Stimulated activated CD8-positive, alpha-beta memory T cell treated with anti-CD3 and anti-CD28 coated beads, Interleukin-4, amount 100 ng/mL, for 24 hours (primary cell): ENCODE measurements at regions not wholly inside any gene's neighbourhood (a gene's known extent, or its start where the extent isn't known, plus 50 kb on each side); places are given as distances from the start of the nearest gene placed in this dataset.
"Not testable (repeated sequence)": the region's sequence is repeated elsewhere in the genome, so short reads cannot be mapped to it uniquely, and the experiment has no call there.

Experiments used
- DNase-seq: peaks from one replicate; pipeline ENCODE4 v3.0.0-alpha.2; 2020; ENCODE audit warnings: low read depth

GRCh38 chr10:10714327-10714726 is 303.3 kb upstream of the CELF2 start:
- no peak for DNase-seq

GRCh38 chr10:10716972-10717371 is 300.7 kb upstream of the CELF2 start:
- DNase-seq = no peak

- no peak for DNase-seq
Measured at GRCh38 chr10:10722422-10722821, 295.2 kb upstream of the CELF2 start.

- DNase-seq = no peak
Measured at GRCh38 chr10:10725196-10725595, 292.5 kb upstream of the CELF2 start.

GRCh38 chr10:10726101-10726500 is 291.6 kb upstream of the CELF2 start:
- no peak for DNase-seq

GRCh38 chr10:10727411-10727810 is 290.3 kb upstream of the CELF2 start:
- not testable (repeated sequence) for DNase-seq

- no peak for DNase-seq
Measured at GRCh38 chr10:10727812-10728211, 289.9 kb upstream of the CELF2 start.

GRCh38 chr10:10730471-10731043 is 287.1 kb upstream of the CELF2 start:
- no peak for DNase-seq

GRCh38 chr10:10731366-10731765 is 286.3 kb upstream of the CELF2 start:
- DNase-seq = no peak

GRCh38 chr10:10734356-10735064 is 283.2 kb upstream of the CELF2 start:
- DNase-seq = no peak

- no peak for DNase-seq
Measured at GRCh38 chr10:10745291-10745690, 272.4 kb upstream of the CELF2 start.

- DNase-seq = no peak
Measured at GRCh38 chr10:10755490-10755889, 262.2 kb upstream of the CELF2 start.

- no peak for DNase-seq
Measured at GRCh38 chr10:10758306-10758705, 259.4 kb upstream of the CELF2 start.

- DNase-seq = not testable (repeated sequence)
Measured at GRCh38 chr10:10759806-10760205, 257.9 kb upstream of the CELF2 start.

GRCh38 chr10:10765017-10765416 is 252.7 kb upstream of the CELF2 start:
- DNase-seq = no peak

GRCh38 chr10:10772411-10772810 is 245.3 kb upstream of the CELF2 start:
- DNase-seq = no peak

GRCh38 chr10:10772874-10773508 is 244.7 kb upstream of the CELF2 start:
- no peak for DNase-seq

GRCh38 chr10:10774416-10774815 is 243.3 kb upstream of the CELF2 start:
- no peak for DNase-seq

- no peak for DNase-seq
Measured at GRCh38 chr10:10776363-10776762, 241.3 kb upstream of the CELF2 start.

GRCh38 chr10:10777279-10777678 is 240.4 kb upstream of the CELF2 start:
- no peak for DNase-seq

- no peak for DNase-seq
Measured at GRCh38 chr10:10777723-10778122, 239.9 kb upstream of the CELF2 start.

- no peak for DNase-seq
Measured at GRCh38 chr10:10778959-10779358, 238.7 kb upstream of the CELF2 start.

- no peak for DNase-seq
Measured at GRCh38 chr10:10779511-10779910, 238.2 kb upstream of the CELF2 start.

GRCh38 chr10:10780746-10781145 is 236.9 kb upstream of the CELF2 start:
- DNase-seq = no peak
